Large intestine (tissue), 3 donors: ENCODE measurements at regions not wholly inside any gene's neighbourhood (a gene's known extent, or its start where the extent isn't known, plus 50 kb on each side); places are given as distances from the start of the nearest gene placed in this dataset.

Experiments
- DNase-seq, 2 donors: peaks; one replicate each; pipeline versions ENCODE4 v3.0.0 to v3.0.0-alpha.2; 2013
- H3K27ac ChIP-seq: one replicate; pipeline ENCODE4 v1.5.1; 2013; ENCODE audit warnings: low read length
- H3K27me3 ChIP-seq: 2 replicates; pipeline ENCODE4 v1.6.1; 2013; ENCODE audit warnings: low read length; ENCODE audit not compliant: control insufficient read depth, insufficient read depth
- H3K36me3 ChIP-seq: 2 replicates; pipeline ENCODE4 v1.6.1; 2013; ENCODE audit warnings: low read length; ENCODE audit not compliant: control insufficient read depth, insufficient read depth
- H3K4me1 ChIP-seq: one replicate; pipeline ENCODE4 v1.6.1; 2013; ENCODE audit warnings: low read length; ENCODE audit not compliant: control insufficient read depth, insufficient read depth
- H3K4me3 ChIP-seq: one replicate; pipeline ENCODE4 v1.5.1; 2013; ENCODE audit warnings: low read length
- H3K9me3 ChIP-seq: one replicate; pipeline ENCODE4 v1.6.1; 2013; ENCODE audit warnings: mild to moderate bottlenecking, low read depth, low read length, moderate library complexity; ENCODE audit not compliant: control insufficient read depth
- WGBS: methylation state at CpG from one replicate; pipeline ENCODE4 v1.1.5; 2013; ENCODE audit warnings: low lambda C conversion rate; ENCODE audit not compliant: insufficient coverage; 5-methylcytosine and 5-hydroxymethylcytosine counted together

- no peaks in the 10 kb centered on the region for H3K36me3 ChIP-seq
- no peaks in the 10 kb centered on the region for H3K9me3 ChIP-seq
- H3K4me1 ChIP-seq: no peaks in the 10 kb centered on the region
- DNase-seq: peak; percentile 6 to 26
- no CpG with 5 or more reads among the region's 1 CpG for WGBS
- H3K27me3 ChIP-seq: no peaks in the 10 kb centered on the region
- H3K4me3 ChIP-seq: no peak overlapping the region
- no peak overlapping the region for H3K27ac ChIP-seq
These were observed 723.8 kb downstream of the TUSC7 start for GRCh38 chr3:117433427-117433826.

- H3K27ac ChIP-seq: no peak overlapping the region
- no peaks in the 10 kb centered on the region for H3K36me3 ChIP-seq
- no peak overlapping the region for H3K4me3 ChIP-seq
- H3K9me3 ChIP-seq: no peaks in the 10 kb centered on the region
- no peaks in the 10 kb centered on the region for H3K27me3 ChIP-seq
- no peaks in the 10 kb centered on the region for H3K4me1 ChIP-seq
- DNase-seq: no peak
These were observed 725.3 kb downstream of the TUSC7 start for GRCh38 chr3:117434661-117435412.

GRCh38 chr3:117435506-117435905 is 725.9 kb downstream of the TUSC7 start:
- DNase-seq: no peak
- H3K27ac ChIP-seq: no peak overlapping the region
- WGBS: 98% methylated on average over 6 of the region's 6 CpGs
- H3K9me3 ChIP-seq: no peaks in the 10 kb centered on the region
- H3K4me1 ChIP-seq: no peaks in the 10 kb centered on the region
- no peaks in the 10 kb centered on the region for H3K27me3 ChIP-seq
- no peaks in the 10 kb centered on the region for H3K36me3 ChIP-seq
- no peak overlapping the region for H3K4me3 ChIP-seq

- no peaks in the 10 kb centered on the region for H3K36me3 ChIP-seq
- peak; percentile 21 to 29 for DNase-seq
- no peak overlapping the region for H3K27ac ChIP-seq
- no peaks in the 10 kb centered on the region for H3K9me3 ChIP-seq
- WGBS: no CpG with 5 or more reads among the region's 3 CpGs
- H3K4me1 ChIP-seq: no peaks in the 10 kb centered on the region
- no peaks in the 10 kb centered on the region for H3K27me3 ChIP-seq
- no peak overlapping the region for H3K4me3 ChIP-seq
These were observed 730.2 kb downstream of the TUSC7 start for GRCh38 chr3:117439812-117440211.

- Histone ChIP-seq H3K27ac (no peak overlapping the region), H3K36me3 (no peaks in the 10 kb centered on the region), H3K27me3 (no peaks in the 10 kb centered on the region), H3K4me3 (no peak overlapping the region), H3K9me3 (no peaks in the 10 kb centered on the region), H3K4me1 (no peaks in the 10 kb centered on the region)
- 93% methylated on average over 3 of the region's 4 CpGs for WGBS
- DNase-seq: no peak
These were observed 732.3 kb downstream of the TUSC7 start for GRCh38 chr3:117441851-117442250.

GRCh38 chr3:117442566-117442965 is 733.0 kb downstream of the TUSC7 start:
- no peaks in the 10 kb centered on the region for H3K4me1 ChIP-seq
- WGBS: 90% methylated on average over 2 of the region's 4 CpGs
- no peaks in the 10 kb centered on the region for H3K36me3 ChIP-seq
- H3K9me3 ChIP-seq: no peaks in the 10 kb centered on the region
- no peak overlapping the region for H3K27ac ChIP-seq
- DNase-seq: no peak
- H3K27me3 ChIP-seq: no peaks in the 10 kb centered on the region
- H3K4me3 ChIP-seq: no peak overlapping the region

- no peak overlapping the region for H3K4me3 ChIP-seq
- no peaks in the 10 kb centered on the region for H3K36me3 ChIP-seq
- no peak overlapping the region for H3K27ac ChIP-seq
- H3K9me3 ChIP-seq: no peaks in the 10 kb centered on the region
- H3K27me3 ChIP-seq: no peaks in the 10 kb centered on the region
- peak in 1 of 2 donors; percentile 9 for DNase-seq
- no peaks in the 10 kb centered on the region for H3K4me1 ChIP-seq
- no CpG with 5 or more reads among the region's 5 CpGs for WGBS
These were observed 733.4 kb downstream of the TUSC7 start for GRCh38 chr3:117443014-117443413.

- no peaks in the 10 kb centered on the region for H3K27me3 ChIP-seq
- no peak for DNase-seq
- no peak overlapping the region for H3K4me3 ChIP-seq
- no peak overlapping the region for H3K27ac ChIP-seq
- no peaks in the 10 kb centered on the region for H3K36me3 ChIP-seq
- WGBS: no CpG with 5 or more reads among the region's 4 CpGs
- H3K4me1 ChIP-seq: no peaks in the 10 kb centered on the region
- H3K9me3 ChIP-seq: no peaks in the 10 kb centered on the region
These were observed 734.6 kb downstream of the TUSC7 start for GRCh38 chr3:117444175-117444574.

- Histone ChIP-seq H3K4me1 (no peaks in the 10 kb centered on the region), H3K27me3 (no peaks in the 10 kb centered on the region), H3K9me3 (no peaks in the 10 kb centered on the region), H3K36me3 (no peaks in the 10 kb centered on the region), H3K4me3 (no peak overlapping the region), H3K27ac (no peak overlapping the region)
- WGBS: no CpG with 5 or more reads among the region's 4 CpGs
- DNase-seq: no peak
These were observed 737.8 kb downstream of the TUSC7 start for GRCh38 chr3:117447419-117447818.

- no peak overlapping the region for H3K4me3 ChIP-seq
- H3K4me1 ChIP-seq: no peaks in the 10 kb centered on the region
- no peak overlapping the region for H3K27ac ChIP-seq
- no peaks in the 10 kb centered on the region for H3K36me3 ChIP-seq
- no peaks in the 10 kb centered on the region for H3K27me3 ChIP-seq
- no peak for DNase-seq
- no CpG with 5 or more reads among the region's 4 CpGs for whole genome bisulfite sequencing
- no peaks in the 10 kb centered on the region for H3K9me3 ChIP-seq
These were observed 740.4 kb downstream of the TUSC7 start for GRCh38 chr3:117450026-117450425.

GRCh38 chr3:117454254-117454653 is 744.7 kb downstream of the TUSC7 start:
- no peaks in the 10 kb centered on the region for H3K4me1 ChIP-seq
- H3K27ac ChIP-seq: no peak overlapping the region
- no peak overlapping the region for H3K4me3 ChIP-seq
- no peaks in the 10 kb centered on the region for H3K36me3 ChIP-seq
- DNase-seq: peak in 1 of 2 donors; percentile 8
- no CpG with 5 or more reads among the region's 1 CpG for WGBS
- no peaks in the 10 kb centered on the region for H3K9me3 ChIP-seq
- H3K27me3 ChIP-seq: no peaks in the 10 kb centered on the region
